LHCN-M2 (cell line): ENCODE measurements at regions not wholly inside any gene's neighbourhood (a gene's known extent, or its start where the extent isn't known, plus 50 kb on each side); places are given as distances from the start of the nearest gene placed in this dataset.

Experiments used
- DNase-seq: peaks from one replicate; pipeline ENCODE4 v3.0.0-alpha.2; 2012; ENCODE audit warnings: low read depth

DNA sequence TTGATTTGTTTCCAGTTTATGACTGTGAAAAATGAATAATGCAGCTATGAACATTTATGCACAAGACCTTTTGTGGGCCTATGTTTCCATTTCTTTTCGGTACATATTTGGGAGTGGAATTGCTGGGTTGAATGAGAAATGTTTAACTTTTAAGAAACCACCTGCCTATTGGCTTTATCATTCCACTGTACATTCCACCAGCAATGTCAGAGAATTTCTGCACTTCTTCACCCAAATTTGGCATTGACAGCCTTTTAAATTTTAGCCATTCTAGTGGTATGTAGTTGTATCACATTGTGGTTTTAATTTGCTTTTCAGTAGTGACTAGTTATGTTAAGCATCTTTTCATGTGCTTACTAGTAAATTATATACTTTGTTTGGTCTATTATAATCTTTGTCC is 317.0 kb upstream of the TMTC1 start:
- peak; percentile 1 for DNase-seq

DNA sequence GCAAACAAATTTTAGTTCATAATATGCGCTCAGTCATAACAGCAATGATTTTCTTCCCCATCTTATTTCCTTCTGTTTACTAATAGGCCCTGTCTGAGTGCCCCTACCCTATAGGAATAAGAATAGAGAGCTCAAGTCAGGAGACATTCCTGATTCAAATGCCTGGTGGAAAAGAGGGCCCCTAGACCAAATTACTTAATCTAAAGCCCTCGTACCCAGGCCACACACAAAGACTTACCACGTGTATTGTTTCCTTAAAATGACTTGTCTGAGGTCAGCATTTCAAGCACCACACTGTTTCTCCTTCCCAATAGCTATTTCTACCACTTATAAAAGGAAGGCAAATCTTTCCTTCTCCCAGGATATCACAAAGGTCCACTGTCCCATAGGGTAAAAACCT is 314.9 kb upstream of the TMTC1 start:
- DNase-seq = no peak

DNA sequence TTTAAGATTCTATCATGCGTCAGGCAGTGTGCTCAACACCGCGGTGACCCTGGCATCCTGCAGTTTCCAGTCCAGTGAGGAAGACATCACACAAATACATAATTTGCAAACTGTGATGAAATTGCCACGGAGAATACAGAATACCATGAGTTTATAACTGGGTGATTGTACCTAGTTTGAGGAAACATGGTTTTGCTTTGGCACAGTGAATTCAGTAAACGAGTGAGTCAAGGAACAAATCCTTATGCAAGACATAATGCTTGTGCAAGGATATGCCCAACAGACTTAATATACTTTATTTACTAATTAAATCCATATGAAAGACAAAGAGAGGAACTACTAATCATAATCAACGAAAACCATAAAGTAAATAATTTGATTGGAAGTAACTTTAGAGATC is 311.8 kb upstream of the TMTC1 start:
- DNase-seq = no peak

DNA sequence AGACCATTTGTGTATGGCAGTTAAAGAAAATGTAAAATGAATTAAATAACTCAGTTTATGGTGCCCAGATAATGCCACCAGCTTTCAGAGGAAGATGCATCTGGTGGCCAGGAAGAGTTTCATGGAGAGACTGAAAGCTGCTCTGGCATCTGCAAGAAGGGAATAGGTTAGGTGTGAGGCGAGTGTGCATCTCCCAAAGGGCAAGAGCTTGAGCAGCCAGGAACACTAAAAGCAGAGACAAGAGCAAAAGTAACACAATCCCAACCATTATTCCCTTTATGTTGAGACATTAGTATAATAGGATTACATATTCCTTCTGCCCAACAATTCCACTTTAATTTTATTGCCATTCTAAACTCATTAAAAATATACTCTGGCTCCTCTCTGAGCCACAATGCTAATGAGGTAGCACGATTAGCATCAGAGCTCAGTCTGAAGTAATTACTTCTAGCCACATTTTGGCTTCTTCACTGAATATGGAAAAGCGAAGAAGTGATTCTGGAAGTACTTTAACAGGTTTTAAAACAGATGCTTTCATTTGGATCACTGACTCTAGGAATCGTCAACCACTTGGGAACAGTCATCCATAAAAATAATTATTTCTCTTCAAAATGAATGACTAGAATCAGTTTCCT is 309.4 kb upstream of the TMTC1 start:
- no peak for DNase-seq

DNA sequence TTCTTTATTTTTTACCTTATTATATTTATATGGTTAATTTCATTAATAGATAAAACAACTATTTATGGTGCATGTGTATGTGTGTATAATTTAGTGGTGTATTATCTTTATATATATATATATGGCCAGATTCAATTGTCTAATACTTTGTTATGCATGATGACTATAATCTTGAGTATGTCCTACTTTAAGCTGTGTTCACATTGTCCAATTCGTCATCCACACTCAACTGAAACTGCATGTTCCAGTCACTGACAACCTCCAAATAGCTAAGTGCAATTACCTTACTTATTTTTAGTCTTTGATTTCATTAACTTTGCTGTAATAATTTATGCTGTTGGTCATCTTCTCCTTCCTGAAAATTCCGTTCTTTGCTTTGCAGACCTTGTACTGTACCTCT is 306.5 kb upstream of the TMTC1 start:
- DNase-seq = peak; percentile 20

DNA sequence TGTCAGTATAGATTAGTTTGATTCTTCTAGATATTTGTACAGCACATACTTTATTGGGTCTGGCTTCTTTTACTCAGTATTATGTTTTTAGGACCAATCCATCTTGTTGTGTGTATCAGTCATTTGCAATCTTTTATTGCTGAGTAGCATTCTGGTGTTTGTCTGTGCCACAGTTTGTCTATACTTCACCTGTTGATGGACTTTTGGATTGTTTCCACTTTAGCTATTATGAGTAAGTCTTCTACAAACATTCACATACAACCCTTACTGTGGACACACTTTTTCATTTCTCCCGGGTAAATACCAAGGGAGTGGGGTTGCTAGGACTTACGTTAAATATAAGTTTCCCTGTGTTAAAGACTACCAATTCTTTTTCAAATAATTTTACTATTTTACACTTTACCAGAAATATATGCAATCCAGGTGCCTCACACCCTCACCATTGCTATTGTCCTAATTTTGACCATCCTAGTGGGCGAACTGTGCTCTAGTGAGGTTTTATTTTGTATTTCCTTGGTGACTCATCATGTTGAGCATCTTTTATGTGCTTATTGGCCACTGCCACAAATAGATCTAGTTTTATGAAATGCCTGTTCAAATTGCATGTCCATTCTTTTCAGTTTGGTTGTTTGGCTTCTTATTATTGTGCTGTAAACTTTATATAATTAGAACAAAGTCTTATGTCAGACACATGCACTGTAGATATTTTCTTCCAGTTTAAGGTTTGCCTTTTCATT is 304.7 kb upstream of the TMTC1 start:
- peak; percentile 31 for DNase-seq

DNA sequence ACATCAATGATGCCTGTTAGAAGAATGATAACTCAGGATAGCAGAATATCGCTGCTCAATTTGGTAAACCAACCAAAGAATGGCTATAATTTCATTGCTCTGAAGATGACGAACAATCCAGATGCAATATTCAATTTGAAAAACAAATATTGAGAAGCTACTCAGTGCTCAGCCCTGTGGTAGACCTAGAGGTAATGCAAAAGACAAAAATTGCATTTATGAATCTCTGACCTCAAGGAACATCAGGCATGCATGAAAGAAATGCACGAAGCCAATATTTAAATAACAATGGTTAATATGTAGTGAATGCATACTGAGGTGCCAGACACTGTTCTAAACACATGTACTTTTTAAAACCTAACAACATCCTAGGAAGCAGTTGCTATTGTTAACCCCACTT is 298.6 kb upstream of the TMTC1 start:
- DNase-seq = no peak

DNA sequence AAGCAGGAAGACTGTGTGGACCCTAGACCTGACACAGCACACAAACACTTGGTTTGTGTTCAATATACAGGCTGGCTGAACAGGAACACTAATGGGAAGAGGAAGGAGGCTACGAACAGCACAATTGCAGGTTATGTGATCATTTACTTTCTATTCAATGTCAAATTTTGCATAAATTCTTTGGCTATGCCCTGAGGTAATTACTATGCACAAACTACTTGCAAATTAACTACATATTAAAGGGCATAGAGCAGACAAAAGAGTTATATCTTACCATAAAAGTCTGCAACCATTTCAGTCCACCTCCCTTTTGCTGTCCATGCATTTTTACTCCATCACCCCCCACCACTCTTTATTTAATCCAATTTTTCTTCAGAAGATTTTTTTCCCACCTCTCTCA is 291.2 kb upstream of the TMTC1 start:
- no peak for DNase-seq

DNA sequence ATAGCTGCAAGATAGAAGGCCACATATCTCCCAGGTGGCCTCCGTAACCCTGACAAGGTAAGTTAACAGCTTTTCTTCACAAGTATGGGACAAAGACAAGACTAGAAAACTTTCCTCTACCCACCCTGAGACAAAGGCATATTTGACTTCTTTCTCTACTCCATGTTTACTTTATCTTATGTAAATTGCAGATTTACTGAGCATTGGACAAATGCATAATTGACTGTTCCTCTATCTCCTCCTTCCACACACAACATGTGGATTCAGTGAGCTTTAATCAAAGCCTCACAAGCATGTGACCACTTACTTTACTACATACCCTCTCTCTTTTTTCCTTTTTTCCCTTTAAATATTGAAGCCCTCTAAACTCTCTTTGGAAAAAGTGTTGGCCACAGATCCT is 289.1 kb upstream of the TMTC1 start:
- DNase-seq = no peak

DNA sequence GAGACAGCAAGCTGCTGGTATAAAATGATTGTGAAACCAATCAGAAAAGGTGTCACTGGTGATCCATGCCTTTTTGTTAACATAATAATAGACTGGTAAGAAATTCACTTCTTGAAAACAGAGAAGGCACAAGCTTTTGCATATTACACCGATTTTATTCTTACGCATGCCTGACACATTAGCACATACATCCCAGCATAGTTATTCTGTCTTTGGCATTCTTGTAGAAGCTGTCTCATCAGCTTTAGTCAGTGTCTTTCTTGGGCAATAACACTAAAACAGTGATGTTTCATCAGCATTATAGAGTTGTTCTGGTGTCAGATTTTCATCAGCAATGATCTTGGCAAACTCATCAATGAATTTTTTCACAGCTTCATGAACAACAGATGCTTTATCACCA is 283.4 kb upstream of the TMTC1 start:
- DNase-seq = peak; percentile 29

DNA sequence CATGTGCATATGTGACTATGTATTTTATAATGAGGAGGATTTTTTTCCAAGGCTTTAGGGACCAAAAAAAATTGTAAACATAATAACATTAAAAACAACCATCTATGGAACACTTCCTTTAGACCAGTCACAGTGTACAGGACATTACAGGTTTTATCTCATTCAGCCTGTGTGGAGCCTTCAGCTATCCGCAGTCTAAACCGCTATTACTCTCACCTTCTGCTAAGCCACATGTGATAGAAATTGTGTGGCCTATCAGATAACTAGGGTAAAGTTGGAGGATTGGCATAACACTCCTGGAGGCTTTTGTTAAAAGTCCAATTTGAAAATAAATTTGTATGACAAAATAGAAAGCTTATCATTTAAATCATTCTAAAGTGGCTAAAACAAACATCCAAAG is 281.2 kb upstream of the TMTC1 start:
- no peak for DNase-seq

DNA sequence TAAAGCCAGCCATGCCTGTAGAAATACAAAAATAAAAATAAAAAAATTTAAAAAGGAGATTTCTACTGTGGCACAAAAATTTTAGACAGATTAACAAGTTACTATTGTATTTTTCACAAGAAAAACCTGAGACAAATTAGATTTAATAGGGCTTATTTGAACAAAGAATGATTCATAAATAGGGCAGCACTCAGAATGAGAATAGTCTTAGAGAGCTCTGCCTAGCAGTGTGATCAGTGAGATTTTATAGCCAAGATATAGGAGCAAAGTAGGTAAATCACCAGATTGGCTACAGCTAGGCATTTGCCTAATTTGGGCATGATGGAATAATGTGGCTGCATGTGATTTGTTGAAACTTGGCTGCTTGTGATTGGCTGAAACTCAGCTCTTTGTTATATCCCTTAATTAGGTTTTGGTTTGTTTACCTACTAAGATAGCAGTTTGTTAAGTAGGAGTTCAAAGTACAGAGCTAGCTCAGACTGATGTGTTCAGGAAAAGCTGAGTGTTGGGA is 279.7 kb upstream of the TMTC1 start:
- DNase-seq = no peak

DNA sequence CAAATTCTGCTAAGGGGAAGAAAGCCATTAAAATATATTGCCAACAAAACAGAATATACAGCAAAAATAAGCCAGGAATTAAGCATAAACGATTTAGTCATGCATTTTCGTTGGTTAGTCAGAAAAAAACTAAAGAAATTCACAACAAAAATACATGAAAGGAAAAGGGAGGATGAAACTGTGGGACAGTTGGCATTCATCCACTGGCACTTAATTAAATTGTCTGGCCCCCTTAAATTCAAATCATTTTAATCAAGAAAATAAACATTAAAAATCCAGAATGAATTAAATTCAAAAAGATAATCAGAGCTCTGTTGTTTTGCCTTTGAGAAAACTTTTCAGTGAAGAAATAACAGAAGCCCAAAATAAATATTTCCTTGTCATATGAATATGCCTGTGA is 264.6 kb upstream of the TMTC1 start:
- DNase-seq = no peak

DNA sequence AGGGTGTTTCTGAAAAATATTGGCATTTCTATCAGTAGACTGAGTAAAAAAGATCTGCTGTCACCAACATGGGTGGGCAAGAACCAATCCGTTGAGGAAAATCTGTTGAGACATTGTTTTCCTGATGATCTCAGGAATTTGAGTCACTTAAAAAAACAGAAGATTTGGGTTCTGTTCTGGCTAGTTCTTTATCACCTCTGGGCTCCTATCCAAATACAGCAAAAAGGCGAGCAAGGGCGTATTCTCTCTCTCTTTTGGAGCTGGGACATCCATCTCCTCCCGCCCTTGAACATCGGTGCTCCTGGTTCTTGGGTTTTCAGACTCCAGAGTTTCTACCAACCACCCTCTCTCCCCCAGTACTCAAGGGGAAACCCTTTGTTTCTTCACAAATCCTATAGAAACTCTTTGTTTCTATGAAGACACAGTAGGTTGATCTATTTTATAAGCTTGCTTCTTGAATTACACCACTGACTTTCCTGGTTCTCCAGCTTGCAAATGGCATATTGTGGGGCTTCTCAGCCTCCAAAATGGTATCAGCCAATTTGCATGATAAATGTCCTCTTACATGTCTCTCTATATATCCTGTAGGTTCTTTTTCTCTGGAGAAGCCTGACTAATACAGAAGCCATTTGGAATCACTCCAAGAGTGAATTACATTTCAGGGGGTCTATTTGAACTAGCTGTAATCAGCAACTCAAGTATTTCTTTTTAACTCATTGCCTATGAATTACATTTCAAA is 263.9 kb upstream of the TMTC1 start:
- DNase-seq = peak; percentile 73

DNA sequence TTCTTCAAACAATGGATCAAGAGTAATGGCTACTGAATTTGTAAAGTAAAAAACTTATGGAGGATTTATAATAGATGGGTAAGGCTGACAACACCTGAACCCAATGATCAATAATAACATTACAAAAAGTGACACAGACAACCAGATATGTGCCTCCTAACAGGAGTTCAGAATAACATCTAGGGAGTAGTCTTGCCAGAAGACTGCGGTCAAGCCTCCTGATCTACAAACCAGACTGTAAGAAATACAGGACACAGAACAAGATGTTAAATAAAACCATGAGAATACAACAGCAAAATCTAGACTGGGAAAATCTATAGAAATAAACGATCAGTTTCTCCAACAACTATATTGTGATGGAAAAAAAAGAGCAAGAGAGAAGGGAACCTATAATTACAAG is 262.6 kb upstream of the TMTC1 start:
- no peak for DNase-seq

DNA sequence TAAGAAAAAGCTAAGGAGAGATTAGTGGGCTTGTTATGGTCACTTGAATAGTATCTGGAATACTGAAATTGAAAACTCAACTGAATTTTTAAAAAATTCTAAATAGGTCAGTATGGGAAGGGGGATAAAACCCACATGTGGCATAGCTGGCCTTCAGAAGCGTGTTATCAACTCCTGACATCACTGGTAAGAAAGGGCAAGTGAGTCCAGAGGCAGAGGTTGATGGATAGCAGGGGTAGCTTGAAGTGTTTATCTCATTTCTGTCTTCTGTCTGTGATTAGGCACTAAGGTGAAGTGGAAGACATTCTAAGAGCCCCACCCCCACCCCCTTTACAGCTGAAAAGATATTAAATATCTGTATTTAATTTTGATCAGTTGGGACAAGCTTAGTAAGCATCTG is 261.4 kb upstream of the TMTC1 start:
- DNase-seq = no peak

DNA sequence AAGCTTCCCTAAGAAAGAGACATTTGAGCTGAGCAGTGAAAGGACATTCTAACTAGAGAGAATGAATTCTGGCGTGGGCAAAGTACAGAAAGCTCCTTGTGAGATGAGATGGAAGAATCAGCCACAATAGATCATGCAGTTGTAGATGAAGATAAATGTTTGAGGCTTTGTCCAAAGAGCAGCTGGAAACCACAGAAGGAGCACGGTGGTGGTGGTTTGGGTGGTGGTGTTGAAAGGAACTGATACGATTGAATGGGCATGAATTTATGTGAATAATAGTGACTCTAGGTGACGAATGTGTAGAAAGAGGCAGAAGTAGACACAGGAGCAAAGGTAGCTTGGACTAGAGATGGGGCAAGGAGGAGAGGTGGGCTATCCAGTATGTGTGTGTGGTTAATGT is 260.5 kb upstream of the TMTC1 start:
- DNase-seq = no peak

DNA sequence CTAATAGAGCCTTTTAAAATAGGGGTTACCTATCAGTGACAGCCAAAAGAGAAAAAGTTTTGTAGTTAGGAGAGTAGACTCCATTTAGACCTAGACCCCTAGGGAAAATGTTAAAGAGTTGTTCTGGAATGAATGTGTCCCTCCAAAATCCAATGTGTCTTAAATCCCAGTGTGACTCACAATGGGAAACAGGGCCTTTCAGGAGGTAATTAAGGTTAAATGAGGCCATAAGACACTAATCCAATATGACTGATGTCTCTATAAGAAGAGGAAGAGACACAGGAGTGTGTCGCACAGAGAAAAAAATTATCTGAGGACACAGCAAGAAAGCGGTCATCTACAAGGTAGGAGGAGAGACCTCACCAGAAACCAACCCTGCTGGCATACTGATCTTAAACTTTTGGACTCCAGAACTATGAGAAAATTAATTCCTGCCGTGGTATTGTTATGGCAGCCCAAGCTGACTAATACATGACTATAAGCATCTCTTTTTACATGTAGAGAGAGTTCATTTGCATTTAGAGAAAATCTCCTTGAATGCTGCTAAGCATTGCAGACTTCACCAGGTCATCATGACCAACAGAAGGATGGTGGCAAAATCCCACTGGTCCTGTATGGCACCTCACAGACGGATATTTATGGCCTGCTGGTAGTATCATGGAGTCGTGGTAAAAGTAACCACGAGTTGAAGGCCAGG is 259.6 kb upstream of the TMTC1 start:
- DNase-seq = peak; percentile 19

DNA sequence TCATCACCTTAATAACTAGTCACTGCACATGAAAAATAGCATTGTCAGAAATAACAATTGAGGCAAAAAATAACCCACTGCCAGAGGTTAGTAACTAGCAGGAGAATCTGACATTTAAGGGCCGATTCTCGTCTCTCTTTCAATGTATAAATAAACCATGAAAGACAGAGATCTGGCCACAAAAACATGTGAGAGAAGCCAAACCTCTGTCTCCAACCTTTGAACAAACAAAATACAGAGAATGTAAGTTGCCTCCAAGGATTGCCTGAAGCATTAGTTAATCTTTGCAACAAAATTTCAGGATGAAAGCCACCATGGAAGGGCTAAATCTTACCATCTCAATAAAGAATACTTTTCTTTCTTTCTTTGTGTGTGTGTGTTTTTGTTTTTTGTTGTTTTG is 257.4 kb upstream of the TMTC1 start:
- DNase-seq = no peak

DNA sequence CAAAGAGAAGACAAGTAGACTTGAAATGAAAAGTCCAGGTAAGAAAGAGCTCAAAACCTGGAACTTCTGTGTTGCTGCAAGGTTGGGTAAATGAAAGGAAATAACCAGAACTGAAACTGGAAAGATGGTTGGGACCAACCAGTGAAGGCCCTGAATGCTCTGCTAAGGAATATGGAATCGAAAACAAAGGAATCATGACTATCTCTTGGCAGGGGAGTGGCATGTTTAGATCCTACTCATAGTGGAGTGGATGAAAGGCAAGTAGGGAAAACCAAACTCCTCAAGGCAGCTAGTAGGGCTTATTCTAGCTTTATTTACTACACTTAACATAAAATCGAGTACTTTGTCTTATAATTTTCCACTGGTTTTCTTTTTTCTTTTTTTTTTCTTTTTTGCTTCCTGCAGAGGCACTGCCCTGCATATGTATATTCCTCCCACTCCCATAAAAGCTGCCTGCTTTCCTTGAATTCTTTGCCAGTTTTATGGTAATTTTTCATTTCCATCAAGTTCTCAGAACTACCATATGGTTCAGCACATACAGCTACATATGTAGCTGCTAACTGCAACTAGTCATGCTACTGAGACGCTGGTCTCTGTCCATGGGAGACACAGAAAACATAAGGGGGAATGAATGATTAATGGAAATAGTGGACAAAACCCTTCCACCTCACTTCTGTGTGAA is 247.1 kb upstream of the TMTC1 start:
- no peak for DNase-seq

DNA sequence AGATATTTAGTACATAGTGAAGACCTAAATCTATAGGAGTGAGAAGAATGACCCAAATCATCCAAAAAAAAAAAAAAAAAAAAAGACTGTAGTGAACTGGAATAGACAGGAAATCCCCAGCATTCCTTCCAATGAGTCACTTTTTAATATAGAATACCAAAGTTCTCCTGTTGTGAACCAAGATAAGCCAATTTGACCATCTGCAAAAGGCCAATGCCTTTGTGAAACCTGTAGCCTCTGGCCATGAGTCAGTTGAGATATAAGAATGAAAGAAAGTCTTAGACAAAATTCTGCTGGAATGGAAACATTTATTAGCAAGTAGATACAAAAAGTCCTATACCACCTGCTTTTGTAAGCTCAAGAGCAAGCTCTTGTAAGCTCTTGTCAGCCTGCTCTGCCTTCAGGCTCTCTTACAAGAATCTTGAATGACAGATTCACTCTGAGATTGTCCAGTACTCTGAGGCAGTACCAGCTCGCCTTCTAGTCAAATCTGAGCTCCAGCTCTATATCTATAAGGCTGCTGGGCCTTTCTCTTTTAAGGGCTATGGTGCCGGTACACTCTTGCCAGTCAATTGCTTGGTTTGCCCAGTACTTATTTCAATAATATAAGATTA is 243.0 kb upstream of the TMTC1 start:
- DNase-seq = peak; percentile 62
